Esophagus squamous epithelium (tissue), 4 donors: ENCODE measurements at regions not wholly inside any gene's neighbourhood (a gene's known extent, or its start where the extent isn't known, plus 50 kb on each side); places are given as distances from the start of the nearest gene placed in this dataset.

ENCODE experiments used
- POLR2A ChIP-seq, 4 donors: fragments of 450-650 bp; IDR thresholded peaks; one replicate each; pipeline ENCODE4 v1.6.1; 2017; ENCODE audit warnings: antibody characterized with exemption in 4 of 4, mild to moderate bottlenecking in 4 of 4, moderate library complexity in 3 of 4
- TF ChIP-seq, protein P1 (sequence below), 6 experiments: fragments of 450-650 bp in 4 of 6; fragments of 200-600 bp in 2 of 6; sonication (generic) in 2 of 6; IDR thresholded peaks; one replicate each; pipeline ENCODE4 v1.5.1; 2016 to 2019; ENCODE audit warnings: antibody characterized with exemption in 6 of 6, mild to moderate bottlenecking in 4 of 6, moderate library complexity in 4 of 6

DNA sequence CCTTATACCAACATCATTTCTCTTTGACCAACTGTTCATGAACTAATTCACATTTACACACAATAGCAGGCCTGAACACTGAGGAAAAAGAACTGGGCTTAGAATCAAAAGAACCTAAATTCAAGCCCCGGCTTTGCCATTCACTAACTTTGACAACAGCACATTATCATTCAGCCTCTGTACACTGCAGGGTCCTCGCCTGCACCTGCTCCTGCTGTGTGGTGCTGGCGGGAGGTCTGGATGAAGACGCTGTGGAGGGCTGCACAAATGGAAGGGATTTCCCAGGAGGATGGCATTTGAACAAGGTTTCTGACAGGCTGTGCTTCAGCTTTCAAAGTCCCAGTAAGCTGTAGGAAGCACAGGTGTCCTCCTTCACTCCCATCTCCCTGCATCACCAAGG lies 151.2 kb downstream of the ZDHHC21 start:
- TF ChIP-seq, protein P1, sequence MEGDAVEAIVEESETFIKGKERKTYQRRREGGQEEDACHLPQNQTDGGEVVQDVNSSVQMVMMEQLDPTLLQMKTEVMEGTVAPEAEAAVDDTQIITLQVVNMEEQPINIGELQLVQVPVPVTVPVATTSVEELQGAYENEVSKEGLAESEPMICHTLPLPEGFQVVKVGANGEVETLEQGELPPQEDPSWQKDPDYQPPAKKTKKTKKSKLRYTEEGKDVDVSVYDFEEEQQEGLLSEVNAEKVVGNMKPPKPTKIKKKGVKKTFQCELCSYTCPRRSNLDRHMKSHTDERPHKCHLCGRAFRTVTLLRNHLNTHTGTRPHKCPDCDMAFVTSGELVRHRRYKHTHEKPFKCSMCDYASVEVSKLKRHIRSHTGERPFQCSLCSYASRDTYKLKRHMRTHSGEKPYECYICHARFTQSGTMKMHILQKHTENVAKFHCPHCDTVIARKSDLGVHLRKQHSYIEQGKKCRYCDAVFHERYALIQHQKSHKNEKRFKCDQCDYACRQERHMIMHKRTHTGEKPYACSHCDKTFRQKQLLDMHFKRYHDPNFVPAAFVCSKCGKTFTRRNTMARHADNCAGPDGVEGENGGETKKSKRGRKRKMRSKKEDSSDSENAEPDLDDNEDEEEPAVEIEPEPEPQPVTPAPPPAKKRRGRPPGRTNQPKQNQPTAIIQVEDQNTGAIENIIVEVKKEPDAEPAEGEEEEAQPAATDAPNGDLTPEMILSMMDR (IDR thresholded peaks at IDR 0.05), result no peak
- TF ChIP-seq POLR2A (IDR thresholded peaks at IDR 0.05), result no peak
